22Rv1 (cell line): ENCODE measurements at regions not wholly inside any gene's neighbourhood (a gene's known extent, or its start where the extent isn't known, plus 50 kb on each side); places are given as distances from the start of the nearest gene placed in this dataset.

Source experiments
- CTCF ChIP-seq: fragments of 450-650 bp; IDR thresholded peaks from 2 replicates; pipeline ENCODE4 v1.5.1; 2017; ENCODE audit warnings: mild to moderate bottlenecking
- ZFX ChIP-seq: fragments of 450-650 bp; IDR thresholded peaks from 2 replicates; pipeline ENCODE4 v1.6.1; 2017; ENCODE audit warnings: antibody characterized with exemption, borderline replicate concordance

- TF ChIP-seq CTCF = no peak
- no peak for TF ChIP-seq ZFX
These were observed 1095.7 kb downstream of the TSN start for GRCh38 chr2:122851161-122851560.
